Neural cell (in vitro differentiated cells): ENCODE measurements at regions not wholly inside any gene's neighbourhood (a gene's known extent, or its start where the extent isn't known, plus 50 kb on each side); places are given as distances from the start of the nearest gene placed in this dataset.

ENCODE experiments used
- CTCF ChIP-seq: fragments of 450-650 bp; IDR thresholded peaks from 2 replicates; pipeline ENCODE4 v1.5.1; 2014; ENCODE audit warnings: antibody characterized with exemption, mild to moderate bottlenecking, moderate library complexity; ENCODE audit not compliant: poor library complexity, severe bottlenecking
- EP300 ChIP-seq: fragments of 450-650 bp; conservative IDR thresholded peaks from 2 replicates; pipeline ENCODE4 v1.6.1; 2014; ENCODE audit warnings: antibody characterized with exemption, mild to moderate bottlenecking, moderate library complexity; ENCODE audit not compliant: poor library complexity, severe bottlenecking
- EZH2 ChIP-seq: fragments of 200-600, 300-800 bp; shearing (Covaris generic), sonication (generic); IDR thresholded peaks from 2 replicates; pipeline ENCODE4 v1.6.1; 2014; ENCODE audit warnings: antibody characterized with exemption, low read length, borderline replicate concordance, mild to moderate bottlenecking; ENCODE audit not compliant: insufficient read depth, poor library complexity, severe bottlenecking
- POLR2AphosphoS5 ChIP-seq: IDR thresholded peaks from 2 replicates; pipeline ENCODE4 v1.6.1; 2012
- RAD21 ChIP-seq: fragments of 450-650 bp; conservative IDR thresholded peaks from 2 replicates; pipeline ENCODE4 v1.6.1; 2014; ENCODE audit warnings: antibody characterized with exemption, mild to moderate bottlenecking, moderate library complexity
- SMC3 ChIP-seq: fragments of 450-650 bp; conservative IDR thresholded peaks from 2 replicates; pipeline ENCODE4 v1.6.1; 2014; ENCODE audit warnings: antibody characterized with exemption, mild to moderate bottlenecking, moderate library complexity; ENCODE audit not compliant: poor library complexity
- TAF1 ChIP-seq: IDR thresholded peaks from 2 replicates; pipeline ENCODE4 v1.6.1; 2012; ENCODE audit warnings: low read depth

GRCh38 chr6:118717106-118717505 is 65.7 kb upstream of the CEP85L start:
- no peak for TF ChIP-seq CTCF
- TF ChIP-seq POLR2AphosphoS5: no peak
- no peak for TF ChIP-seq SMC3
- no peak for TF ChIP-seq EP300
- no peak for TF ChIP-seq TAF1
- TF ChIP-seq EZH2: no peak
- TF ChIP-seq RAD21: no peak
